ENCODE measurements at regions not wholly inside any gene's neighbourhood (a gene's known extent, or its start where the extent isn't known, plus 50 kb on each side); places are given as distances from the start of the nearest gene placed in this dataset.

DNA sequence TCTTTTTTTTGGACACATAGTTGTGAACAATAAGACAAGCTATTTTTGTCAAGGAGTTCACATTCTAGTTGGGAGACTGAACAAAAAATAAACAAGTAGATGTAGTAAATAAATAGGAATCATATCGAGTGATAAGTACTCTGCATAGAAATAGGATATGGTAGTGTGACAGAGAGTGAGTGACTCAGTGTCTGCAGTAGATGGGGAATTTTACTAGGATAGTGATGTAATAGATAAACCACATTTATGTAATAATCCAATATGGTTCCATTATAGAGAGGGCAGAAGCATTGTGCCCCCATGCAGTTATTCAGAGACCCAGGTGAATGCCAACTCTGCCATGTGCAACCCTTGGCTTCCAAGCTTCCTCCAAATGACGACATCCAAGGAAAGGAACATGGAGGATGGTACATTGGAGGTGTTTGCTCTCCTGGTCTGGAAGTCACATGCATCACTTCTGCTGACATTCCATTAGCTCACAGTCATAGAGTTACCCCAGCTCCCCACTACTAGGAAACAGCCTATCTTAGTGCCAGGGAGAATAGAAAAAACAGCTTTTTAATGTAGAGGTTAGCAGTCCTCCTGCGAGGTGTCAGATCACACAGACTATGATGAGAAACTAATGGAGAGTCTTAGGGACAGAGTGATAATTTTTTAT is 595.4 kb downstream of the NYAP2 start:
- Histone ChIP-seq H3K36me3 (no peaks in the 10 kb centered on the region), H3K4me1 (peaks cover 0 to 4% (median 0%) of the 10 kb centered on the region in 9 donors), H3K4me3 (no peak overlapping the region), H3K27me3 (no peaks in the 10 kb centered on the region), H3K9me3 (no peaks in the 10 kb centered on the region), H3K27ac (peak overlapping the region in 3 of 10 donors; percentile 32 to 38 (median 33))
- intact Hi-C loops (cut with DNase I), result no loop called here
- no peak for DNase-seq
- TF ChIP-seq, protein P1, sequence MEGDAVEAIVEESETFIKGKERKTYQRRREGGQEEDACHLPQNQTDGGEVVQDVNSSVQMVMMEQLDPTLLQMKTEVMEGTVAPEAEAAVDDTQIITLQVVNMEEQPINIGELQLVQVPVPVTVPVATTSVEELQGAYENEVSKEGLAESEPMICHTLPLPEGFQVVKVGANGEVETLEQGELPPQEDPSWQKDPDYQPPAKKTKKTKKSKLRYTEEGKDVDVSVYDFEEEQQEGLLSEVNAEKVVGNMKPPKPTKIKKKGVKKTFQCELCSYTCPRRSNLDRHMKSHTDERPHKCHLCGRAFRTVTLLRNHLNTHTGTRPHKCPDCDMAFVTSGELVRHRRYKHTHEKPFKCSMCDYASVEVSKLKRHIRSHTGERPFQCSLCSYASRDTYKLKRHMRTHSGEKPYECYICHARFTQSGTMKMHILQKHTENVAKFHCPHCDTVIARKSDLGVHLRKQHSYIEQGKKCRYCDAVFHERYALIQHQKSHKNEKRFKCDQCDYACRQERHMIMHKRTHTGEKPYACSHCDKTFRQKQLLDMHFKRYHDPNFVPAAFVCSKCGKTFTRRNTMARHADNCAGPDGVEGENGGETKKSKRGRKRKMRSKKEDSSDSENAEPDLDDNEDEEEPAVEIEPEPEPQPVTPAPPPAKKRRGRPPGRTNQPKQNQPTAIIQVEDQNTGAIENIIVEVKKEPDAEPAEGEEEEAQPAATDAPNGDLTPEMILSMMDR (IDR thresholded peaks at IDR 0.05), result no peak
- 91 to 93% methylated on average over 3 of the region's 3 CpGs for WGBS, 2 donors
- ATAC-seq, result no peak

DNA sequence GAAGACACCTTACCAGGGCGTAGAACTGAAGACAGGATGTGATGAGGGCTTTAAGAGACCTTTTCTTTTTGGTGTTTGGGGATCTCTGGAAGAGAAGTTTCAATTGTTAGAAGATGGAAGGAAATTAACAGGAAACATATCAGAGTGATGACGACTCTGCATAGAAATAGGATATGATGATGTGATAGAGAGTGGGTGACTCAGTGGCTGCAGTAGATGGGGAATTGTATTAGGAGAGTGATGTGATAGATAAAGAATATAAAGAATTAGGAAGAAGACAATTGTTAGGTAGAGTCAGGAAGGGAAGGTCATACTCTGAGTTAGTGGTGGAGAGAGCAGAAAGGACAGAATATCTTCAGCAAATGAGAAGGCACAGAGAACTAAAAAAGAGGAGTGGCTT is 593.9 kb downstream of the NYAP2 start:
- Histone ChIP-seq H3K27ac (no peak overlapping the region), H3K27me3 (no peaks in the 10 kb centered on the region), H3K4me3 (no peak overlapping the region), H3K9me3 (no peaks in the 10 kb centered on the region), H3K4me1 (peaks cover 0 to 4% (median 0%) of the 10 kb centered on the region in 9 donors), H3K36me3 (no peaks in the 10 kb centered on the region)
- 66 to 69% methylated on average over 2 of the region's 2 CpGs for WGBS, 2 donors
- ATAC-seq (no peak), DNase-seq (no peak)
- intact Hi-C loops (cut with DNase I), result no loop called here
- TF ChIP-seq, protein P1 (IDR thresholded peaks at IDR 0.05), result no peak

DNA sequence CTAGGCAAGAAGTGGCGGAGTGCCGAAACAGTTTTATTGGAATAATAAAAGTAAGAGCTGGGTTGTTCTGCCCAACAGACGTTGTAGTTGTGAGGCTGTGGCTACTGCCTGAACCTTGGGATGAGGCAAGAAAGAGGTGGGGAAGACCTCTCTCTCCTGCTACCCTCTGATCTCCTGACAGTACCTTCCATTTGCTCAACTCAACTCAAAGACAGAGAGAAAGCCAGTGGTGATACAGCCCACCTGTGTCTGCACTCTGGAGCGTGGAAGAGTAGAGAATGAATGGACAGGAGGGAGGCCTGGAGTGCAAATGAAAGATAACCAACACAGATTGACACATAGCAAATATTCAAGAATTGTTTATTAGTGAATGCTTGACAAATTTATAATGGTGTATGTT is 590.3 kb downstream of the NYAP2 start:
- H3K4me3 ChIP-seq, result no peak overlapping the region
- TF ChIP-seq, protein P1 (IDR thresholded peaks at IDR 0.05), result no peak
- no peak for DNase-seq
- no peak overlapping the region for H3K27ac ChIP-seq
- intact Hi-C loops (cut with DNase I), result no loop called here
- 91% methylated on average over 4 of the region's 4 CpGs for WGBS, 2 donors
- H3K4me1 ChIP-seq, result no peaks in the 10 kb centered on the region
- no peaks in the 10 kb centered on the region for H3K9me3 ChIP-seq
- no peak for ATAC-seq
- H3K36me3 ChIP-seq, result no peaks in the 10 kb centered on the region
- H3K27me3 ChIP-seq, result no peaks in the 10 kb centered on the region

DNA sequence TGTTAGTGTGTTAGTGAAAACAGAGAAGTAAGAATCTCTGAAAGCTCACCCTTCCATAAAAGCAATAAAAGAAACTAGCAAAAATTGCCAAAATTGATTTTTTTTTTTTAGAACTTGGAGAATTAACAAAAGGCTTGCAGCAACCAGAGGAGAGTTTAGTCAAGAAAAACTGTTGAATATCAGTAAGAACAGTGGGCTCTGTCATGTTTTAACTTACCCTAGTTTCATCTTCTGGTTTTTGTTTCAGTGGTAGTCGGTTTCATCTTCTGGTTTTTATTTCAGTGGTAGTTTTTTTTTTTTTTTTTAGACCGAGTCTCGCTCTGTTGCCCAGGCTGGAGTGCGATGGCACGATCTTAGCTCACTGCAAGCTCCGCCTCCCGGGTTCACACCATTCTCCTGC is 580.9 kb downstream of the NYAP2 start:
- no peaks in the 10 kb centered on the region for H3K4me1 ChIP-seq
- no peak for ATAC-seq
- intact Hi-C loops (cut with DNase I), result no loop called here
- peaks cover 0 to 12% (median 0%) of the 10 kb centered on the region in 11 donors for H3K9me3 ChIP-seq
- H3K27ac ChIP-seq, result no peak overlapping the region
- no peak overlapping the region for H3K4me3 ChIP-seq
- no peaks in the 10 kb centered on the region for H3K36me3 ChIP-seq
- WGBS, 2 donors, result 92 to 95% methylated on average over 7 of the region's 7 CpGs
- DNase-seq, result no peak
- no peaks in the 10 kb centered on the region for H3K27me3 ChIP-seq
- TF ChIP-seq, protein P1 (IDR thresholded peaks at IDR 0.05), result no peak
